Raji (cell line): ENCODE measurements at regions not wholly inside any gene's neighbourhood (a gene's known extent, or its start where the extent isn't known, plus 50 kb on each side); places are given as distances from the start of the nearest gene placed in this dataset.

Experiments
- POLR2A ChIP-seq: IDR thresholded peaks from 2 replicates; pipeline ENCODE4 v1.6.1; 2011; ENCODE audit warnings: low read depth, low read length, control low read depth; ENCODE audit not compliant: insufficient read depth

DNA sequence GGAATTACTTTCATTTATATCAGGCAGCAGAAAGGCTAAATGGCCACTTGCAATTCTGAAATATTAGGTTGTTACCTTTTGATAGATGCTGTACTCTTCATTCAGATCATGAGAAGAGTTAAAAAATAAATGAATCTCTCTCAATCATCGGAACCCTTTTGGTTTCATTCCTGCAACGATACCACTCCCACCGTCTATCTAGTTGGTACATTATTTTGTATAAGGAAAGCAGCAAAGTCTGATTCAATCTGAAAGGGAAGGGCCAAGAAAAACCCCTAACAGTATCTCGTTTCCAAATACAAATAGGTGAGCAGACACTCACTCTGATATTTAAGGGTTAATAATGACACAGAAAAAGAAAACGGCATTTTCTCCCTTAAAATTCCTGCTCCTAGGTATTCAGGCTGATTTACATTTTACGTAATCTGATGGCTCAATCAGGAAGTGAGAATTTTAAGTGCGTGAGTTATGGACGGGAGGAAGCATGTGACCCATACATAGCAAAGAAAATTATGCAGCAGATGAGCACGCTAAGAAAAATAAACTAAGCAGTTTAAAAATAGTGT, 209.4 kb upstream of the KLF14 start:
- TF ChIP-seq POLR2A, result no peak

DNA sequence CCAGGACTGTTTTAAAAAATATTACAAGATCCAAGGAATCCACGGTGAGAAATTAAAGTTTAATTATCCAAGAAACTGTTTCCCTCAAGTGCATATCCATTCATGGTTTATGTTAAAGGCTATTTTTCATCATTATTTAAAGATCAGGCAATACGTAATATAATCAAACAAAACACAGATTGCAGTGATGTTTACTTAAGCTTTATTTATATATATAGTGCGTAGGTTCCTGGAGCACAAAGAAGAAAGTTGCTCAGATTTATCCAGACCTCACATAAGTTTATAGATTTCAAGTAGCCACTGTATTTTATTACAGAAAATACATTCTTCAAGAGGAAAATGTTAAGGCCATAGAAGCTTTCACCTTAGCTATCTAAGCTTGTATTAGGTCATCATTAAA, 210.0 kb upstream of the KLF14 start:
- TF ChIP-seq POLR2A, result no peak

DNA sequence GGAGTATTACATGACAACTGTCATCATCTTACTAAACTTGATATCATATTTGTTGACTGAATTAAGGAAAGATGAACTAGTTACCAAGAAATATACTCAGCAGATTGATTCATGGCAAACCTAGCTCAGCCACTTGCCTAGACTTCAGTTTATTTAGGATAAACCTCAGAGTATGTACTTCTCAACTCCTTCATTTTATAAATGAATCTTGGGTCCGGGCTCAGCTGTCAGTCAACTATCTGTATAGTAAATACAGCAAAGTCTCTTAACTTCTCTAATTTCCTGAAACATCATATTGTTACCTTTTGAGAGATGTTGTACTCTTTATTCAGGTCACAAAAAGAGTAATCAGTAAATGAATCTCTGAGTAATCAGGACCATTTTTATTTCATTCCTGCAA, 211.0 kb upstream of the KLF14 start:
- no peak for TF ChIP-seq POLR2A

DNA sequence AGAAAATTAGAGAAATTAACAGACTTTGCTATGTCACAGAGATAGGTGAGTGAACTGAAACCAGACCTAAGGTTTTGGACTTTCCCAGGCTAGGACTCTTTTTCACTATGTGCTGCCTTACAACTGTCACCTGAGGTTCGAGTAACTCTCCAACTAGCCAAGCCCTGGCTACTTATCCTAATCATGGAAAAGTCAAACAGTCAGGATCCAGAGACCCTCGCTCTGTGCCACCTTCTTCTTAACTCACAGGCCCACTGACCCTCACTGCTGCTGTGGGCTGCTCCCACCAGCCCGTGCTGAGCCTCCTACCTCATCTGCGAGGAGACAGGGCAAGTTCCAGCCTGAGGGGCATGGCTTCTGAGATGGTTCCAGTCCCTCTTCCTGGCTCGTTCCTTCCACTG, 211.4 kb upstream of the KLF14 start:
- no peak for TF ChIP-seq POLR2A

DNA sequence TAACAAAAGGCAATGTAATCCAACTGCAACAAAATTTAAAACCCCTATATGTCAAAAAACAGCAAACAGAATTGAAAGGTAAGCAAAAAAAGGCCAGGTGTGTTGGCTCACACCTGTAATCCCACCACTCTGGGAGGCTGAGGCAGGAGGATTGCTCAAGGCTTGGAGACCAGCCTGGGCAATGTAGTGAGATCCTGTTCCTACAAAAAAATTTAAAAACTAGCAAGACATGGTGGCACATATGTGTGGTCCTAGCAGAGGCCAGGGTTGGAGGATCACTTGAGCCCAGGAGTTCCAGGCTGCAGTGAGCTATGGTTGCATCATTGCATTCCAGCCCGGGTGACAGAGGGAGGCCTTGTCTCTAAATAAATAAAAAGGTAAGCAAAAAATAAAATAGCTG, 212.1 kb upstream of the KLF14 start:
- no peak for TF ChIP-seq POLR2A

DNA sequence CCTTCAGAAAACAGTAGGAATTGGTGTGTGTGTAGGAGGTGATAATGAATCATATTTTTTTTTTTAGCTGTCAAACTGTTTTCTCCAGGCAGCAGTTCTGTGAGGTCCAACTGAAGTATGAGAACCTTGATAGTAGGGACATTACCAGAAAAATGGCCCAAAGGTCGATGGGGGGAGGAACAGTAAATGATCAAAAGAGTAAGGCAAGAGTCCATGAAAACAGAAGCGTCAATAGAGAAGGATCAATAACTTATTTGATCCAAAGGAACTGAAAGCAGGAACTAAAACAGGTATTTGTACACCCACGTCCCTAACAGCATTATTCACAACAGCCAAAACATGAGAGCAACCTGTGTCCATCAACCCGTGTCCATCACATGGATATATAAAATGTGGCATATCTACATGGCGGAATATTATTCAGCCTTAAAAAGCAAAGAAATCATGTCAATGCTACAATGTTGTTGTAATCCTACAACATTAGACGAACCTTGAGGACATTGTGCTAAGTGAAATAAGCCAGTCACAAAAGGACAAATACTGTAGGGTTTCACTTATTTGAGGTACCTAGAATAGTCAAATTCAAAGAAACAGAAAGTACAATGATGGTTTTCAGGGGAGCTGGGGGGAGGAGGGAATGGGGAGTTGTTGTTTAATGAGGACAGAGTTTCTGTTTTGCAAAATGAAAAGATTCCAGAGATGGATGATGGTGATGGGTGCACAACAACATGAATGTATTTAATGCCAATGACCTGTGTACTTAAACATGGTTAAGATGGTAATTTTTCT, 214.0 kb upstream of the KLF14 start:
- TF ChIP-seq POLR2A, result no peak

DNA sequence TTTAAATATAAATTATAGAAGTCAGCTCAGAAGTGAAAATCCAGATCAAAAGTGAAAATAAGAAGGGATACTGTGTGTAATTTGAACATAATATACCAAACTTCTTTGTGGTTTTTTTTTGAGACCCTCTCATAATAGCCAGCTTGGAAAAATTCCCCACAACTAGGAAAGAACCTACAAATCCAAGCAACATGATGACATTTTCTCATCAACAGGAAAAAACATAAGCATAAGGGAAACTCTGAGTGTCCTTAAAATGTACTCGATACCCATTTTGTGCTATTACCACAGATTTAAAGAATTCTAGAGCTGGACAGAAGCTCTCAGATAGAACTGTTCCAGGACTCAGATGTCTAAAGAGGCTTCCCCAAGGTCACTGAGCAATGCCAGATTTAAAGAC, 214.8 kb upstream of the KLF14 start:
- TF ChIP-seq POLR2A, result no peak

DNA sequence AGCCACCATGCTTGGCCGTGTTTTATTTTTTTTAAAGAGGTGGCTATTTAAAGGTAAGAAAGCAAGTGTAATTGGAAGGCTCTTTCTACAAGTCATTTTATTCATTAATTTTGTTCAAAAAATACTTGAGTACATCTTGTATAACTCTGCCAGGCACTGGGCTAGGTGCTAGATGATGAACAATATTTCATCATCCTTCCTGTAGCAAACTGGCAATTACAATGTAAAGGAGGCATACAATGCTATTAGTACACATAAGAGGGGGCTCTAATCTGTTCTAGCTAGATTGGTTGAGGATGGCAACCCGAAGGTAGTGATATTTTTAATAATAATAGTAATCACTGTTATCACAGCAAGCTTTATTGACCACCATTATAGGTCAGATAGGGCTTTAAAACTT, 215.5 kb upstream of the KLF14 start:
- no peak for TF ChIP-seq POLR2A

DNA sequence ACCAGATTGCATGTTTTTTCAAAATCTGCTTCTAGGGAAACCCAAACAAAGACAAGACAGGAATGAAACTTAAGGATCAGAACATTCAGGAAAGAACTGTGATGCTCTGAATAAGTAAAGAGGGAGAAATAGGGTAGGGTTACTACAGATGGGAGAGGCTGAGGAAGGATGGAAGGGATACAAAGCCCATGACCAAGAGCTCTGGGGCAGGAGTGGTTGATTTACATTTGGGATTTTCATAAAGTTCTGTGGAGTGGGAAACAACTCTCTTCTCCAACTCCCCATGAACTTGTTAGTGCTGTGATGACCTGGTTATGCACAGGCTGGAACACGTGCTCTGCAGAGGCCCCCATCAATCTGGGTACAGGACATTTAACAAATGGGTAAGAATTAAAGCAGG, 216.0 kb upstream of the KLF14 start:
- no peak for TF ChIP-seq POLR2A

DNA sequence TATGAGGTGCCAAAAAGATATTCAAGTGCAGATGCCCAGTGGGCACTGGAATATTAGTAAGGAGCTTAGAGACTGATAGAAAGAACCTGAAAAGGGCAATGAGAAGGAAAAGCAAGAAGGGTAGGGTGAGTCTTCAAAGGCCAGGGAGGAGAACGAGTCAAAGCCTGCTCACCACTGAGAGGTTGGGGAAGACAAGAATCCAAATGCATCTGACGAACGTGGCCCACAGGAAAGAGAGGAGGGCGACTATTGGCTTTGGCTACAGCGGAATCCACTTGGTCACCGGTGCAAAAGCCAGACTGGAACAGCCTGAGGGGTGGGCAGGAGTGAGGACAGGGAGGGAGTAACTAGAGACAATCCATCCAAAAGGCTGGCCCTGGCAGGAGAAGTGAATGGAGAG, 216.7 kb upstream of the KLF14 start:
- no peak for TF ChIP-seq POLR2A

DNA sequence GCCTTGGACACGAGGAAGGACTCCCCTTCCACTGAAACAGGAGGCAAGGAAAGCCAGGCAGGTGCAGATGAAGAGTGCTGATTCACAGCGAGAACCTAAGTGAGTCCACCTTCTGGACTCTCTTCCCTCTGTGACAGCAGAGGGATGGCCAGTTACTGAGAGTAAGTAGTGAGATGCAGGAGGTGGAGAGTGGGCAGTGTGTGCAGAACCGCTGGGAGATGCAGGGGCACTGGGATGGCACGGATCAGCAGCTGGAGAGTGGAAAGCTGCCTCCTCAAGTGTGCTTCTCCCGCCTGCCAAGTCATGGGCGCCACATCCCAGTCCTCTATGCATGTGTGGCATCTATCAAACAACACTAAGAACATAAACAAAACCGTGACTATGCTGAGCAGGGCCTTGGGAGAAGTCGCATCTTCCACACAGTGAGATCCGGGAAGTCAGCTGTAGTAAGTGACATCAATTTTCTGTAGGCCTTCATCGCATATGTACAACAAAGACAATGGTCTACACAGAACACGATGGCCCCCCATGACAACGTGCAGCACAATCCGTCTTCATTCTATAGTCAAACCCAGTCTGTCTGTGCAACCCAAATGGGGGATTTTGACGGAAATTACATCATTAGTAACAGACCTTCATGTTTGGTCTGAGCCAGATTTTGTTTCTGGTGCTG, 217.4 kb upstream of the KLF14 start:
- TF ChIP-seq POLR2A, result no peak

DNA sequence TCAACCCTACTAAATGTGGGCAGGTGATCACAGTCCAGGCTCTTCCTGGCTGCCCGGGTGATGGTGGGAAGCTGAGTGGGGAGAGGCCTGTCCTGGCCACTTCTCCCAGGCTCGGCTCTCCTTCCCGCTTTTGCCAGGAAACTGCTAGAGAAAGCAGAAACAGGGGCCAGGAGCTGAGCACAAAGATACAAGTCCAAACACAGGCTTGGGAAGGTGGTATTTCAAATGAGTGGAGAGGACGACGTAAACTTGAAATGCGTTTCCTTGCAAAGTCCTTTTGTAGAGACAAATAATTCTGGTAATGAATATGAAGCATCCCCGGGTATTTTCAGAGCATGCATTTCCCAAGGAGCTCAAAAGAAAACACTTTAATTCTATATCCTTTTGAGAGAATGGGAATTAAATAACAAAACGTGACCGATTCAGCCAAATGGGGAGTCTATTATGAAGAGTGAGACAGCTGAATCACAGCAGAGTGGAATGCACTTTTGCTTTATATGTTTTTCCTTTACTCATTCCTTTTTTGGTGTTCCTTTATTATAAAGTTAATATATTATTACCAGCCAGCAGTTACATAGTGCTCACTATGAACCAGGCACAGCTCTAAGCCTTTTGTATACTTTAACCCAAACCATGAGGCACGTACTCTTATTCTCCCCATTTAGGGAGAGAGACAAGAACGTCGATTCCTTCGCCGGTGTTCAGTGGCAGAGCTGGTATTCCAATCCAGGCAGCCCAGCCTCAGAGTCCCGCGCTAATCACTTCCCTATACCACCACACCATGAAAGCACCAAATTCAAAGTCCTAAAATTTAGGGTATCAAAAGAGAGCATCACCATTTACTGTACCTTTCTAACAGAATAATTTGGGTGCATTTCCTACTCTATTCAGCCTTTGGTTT, 218.2 kb upstream of the KLF14 start:
- no peak for TF ChIP-seq POLR2A

DNA sequence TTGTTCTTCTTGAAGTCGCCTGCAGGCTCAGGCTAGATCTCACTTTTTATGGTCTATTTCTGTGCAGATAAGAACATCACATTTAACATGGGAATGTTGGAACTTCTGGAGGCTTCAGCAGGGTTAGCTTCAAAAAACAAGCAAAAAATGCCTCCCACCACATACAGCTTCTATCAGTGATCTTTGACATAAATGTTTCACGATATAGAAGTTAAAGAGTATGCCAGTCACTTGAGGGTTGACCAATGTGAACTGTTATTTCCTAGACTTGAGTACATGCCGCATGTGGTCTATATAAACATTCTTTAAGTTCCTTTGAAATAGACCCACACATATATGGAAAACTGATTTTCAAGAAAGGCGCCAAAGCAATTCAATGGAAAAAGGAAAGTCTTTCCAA, 219.2 kb upstream of the KLF14 start:
- TF ChIP-seq POLR2A, result no peak

DNA sequence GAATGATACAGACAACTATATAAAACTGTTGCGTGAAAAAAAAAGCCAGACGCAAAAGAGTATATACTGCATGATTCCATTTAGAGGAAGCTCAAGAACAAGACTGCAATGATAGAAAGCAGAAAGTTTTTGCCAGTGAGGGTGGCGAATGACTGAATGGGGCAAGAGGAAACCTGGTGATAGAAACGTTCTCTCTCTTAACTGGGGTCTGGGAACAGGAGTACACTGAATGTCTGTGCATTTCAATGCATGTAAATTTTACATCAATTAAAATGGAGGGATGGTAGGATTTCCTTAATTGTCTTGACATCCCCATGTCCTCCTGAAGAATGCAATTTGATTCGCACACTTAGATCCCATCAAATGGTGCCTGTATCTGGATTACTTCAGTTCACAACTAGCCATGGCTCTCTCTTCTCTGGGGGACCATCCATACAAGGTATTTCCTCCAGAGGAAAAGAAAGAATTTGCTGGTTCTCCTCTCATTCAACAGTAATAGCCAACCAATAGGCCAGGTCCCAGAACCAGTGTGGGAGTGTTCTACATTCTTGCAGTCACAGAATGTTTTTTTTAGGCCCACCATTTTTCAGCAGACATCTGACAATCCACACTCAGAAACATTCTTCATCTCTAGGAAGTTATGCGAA, 221.0 kb upstream of the KLF14 start:
- TF ChIP-seq POLR2A, result no peak

DNA sequence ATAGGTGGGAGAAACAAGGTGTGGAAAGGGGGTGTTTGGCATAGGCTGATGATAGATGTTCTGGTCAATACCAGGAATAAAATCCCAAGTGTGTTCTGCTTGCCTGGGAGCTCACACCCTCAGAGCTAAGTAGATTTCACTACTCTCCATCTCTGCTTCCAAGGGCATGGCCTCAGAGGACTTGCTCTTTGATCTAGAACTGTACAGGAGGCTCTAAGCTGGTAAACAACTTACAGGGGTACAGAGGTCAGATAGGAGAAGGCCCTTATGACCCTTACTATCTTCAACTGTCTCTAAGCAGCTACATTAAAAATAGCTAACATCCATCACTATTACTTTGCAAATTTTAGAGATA, 221.5 kb upstream of the KLF14 start:
- TF ChIP-seq POLR2A, result no peak
